CD14-positive monocyte (primary cell): ENCODE measurements at regions not wholly inside any gene's neighbourhood (a gene's known extent, or its start where the extent isn't known, plus 50 kb on each side); places are given as distances from the start of the nearest gene placed in this dataset.

Experiments used
- DNase-seq, 3 donors: peaks; one replicate each; pipeline ENCODE4 v3.0.0-alpha.2; 2011 to 2022
- H2AFZ ChIP-seq: 2 replicates; pipeline ENCODE4 v1.6.0; 2012; ENCODE audit warnings: mild to moderate bottlenecking, low read depth, low read length, inconsistent platforms; ENCODE audit not compliant: insufficient read depth, poor library complexity, severe bottlenecking
- H3K27ac ChIP-seq, 2 donors: 1 replicate in 1 of 2; 2 replicates in 1 of 2; pipeline ENCODE4 v1.5.1; 2012 to 2013; ENCODE audit warnings: low read length in 2 of 2, control low read depth in 1 of 2, inconsistent platforms in 1 of 2, low read depth in 1 of 2, mild to moderate bottlenecking in 1 of 2
- H3K27me3 ChIP-seq, 2 donors: one replicate each; pipeline versions ENCODE4 v1.6.0 to v1.6.1; 2011 to 2013; ENCODE audit warnings: low read length in 2 of 2; ENCODE audit not compliant: control insufficient read depth in 2 of 2, insufficient read depth in 2 of 2
- H3K36me3 ChIP-seq, 2 donors: replicated peaks in 1 of 2; 1 replicate in 1 of 2; 2 replicates in 1 of 2; pipeline versions ENCODE4 v1.5.1 to v1.6.1; 2012 to 2013; ENCODE audit warnings: low read length in 2 of 2, control low read depth in 1 of 2, inconsistent platforms in 1 of 2, mild to moderate bottlenecking in 1 of 2; ENCODE audit not compliant: insufficient read depth in 2 of 2, control insufficient read depth in 1 of 2
- H3K4me1 ChIP-seq, 2 donors: 1 replicate in 1 of 2; 2 replicates in 1 of 2; pipeline versions ENCODE4 v1.5.1 to v1.6.1; 2012 to 2013; ENCODE audit warnings: low read length in 2 of 2, control low read depth in 1 of 2, inconsistent platforms in 1 of 2, mild to moderate bottlenecking in 1 of 2, moderate library complexity in 1 of 2; ENCODE audit not compliant: insufficient read depth in 2 of 2, control insufficient read depth in 1 of 2
- H3K4me2 ChIP-seq: replicated peaks from 2 replicates; pipeline ENCODE3; 2012; ENCODE audit warnings: low read length, moderate library complexity, mild to moderate bottlenecking; ENCODE audit not compliant: poor library complexity, severe bottlenecking; ENCODE audit errors: extremely low read depth
- H3K4me3 ChIP-seq, 3 experiments: fragments of 200-600 bp in 1 of 3; sonication (generic) in 1 of 3; replicated peaks in 1 of 3; 1 replicate in 2 of 3; 2 replicates in 1 of 3; pipeline ENCODE4 v1.5.1; 2011 to 2013; ENCODE audit warnings: low read length in 3 of 3, mild to moderate bottlenecking in 3 of 3, control low read depth in 2 of 3, low read depth in 2 of 3, inconsistent platforms in 1 of 3, moderate library complexity in 1 of 3
- H3K79me2 ChIP-seq: 2 replicates; pipeline ENCODE4 v1.6.0; 2012; ENCODE audit warnings: mild to moderate bottlenecking, control low read depth, inconsistent platforms, low read length, moderate library complexity; ENCODE audit not compliant: insufficient read depth
- H3K9ac ChIP-seq: 2 replicates; pipeline ENCODE4 v1.6.0; 2017; ENCODE audit warnings: low read length, mild to moderate bottlenecking; ENCODE audit not compliant: insufficient read depth, poor library complexity, severe bottlenecking
- H3K9me3 ChIP-seq, 2 donors: replicated peaks in 1 of 2; 1 replicate in 1 of 2; 2 replicates in 1 of 2; pipeline versions ENCODE4 v1.5.1 to v1.6.1; 2012 to 2013; ENCODE audit warnings: low read length in 2 of 2, control low read depth in 1 of 2; ENCODE audit not compliant: control insufficient read depth in 1 of 2, insufficient read depth in 1 of 2
- H4K20me1 ChIP-seq: 2 replicates; pipeline ENCODE4 v1.6.0; 2012; ENCODE audit warnings: mild to moderate bottlenecking, low read length, control low read depth, moderate library complexity; ENCODE audit not compliant: insufficient read depth
- H3K27ac Mint-ChIP-seq, 7 donors: one replicate each; pipeline ENCODE4 v1.8.0; 2020; ENCODE audit warnings: mild to moderate bottlenecking in 7 of 7, mixed read lengths in 7 of 7, moderate library complexity in 6 of 7, inconsistent platforms in 2 of 7
- H3K27me3 Mint-ChIP-seq, 3 donors: one replicate each; pipeline ENCODE4 v1.8.0; 2021 to 2022; ENCODE audit warnings: low read depth in 3 of 3, mild to moderate bottlenecking in 3 of 3, mixed read lengths in 3 of 3, moderate library complexity in 3 of 3, inconsistent platforms in 1 of 3
- H3K36me3 Mint-ChIP-seq, 2 donors: one replicate each; pipeline ENCODE4 v1.8.0; 2020; ENCODE audit warnings: mixed read lengths in 2 of 2, inconsistent platforms in 1 of 2, mild to moderate bottlenecking in 1 of 2
- H3K4me1 Mint-ChIP-seq: one replicate; pipeline ENCODE4 v1.8.0; 2020; ENCODE audit warnings: mild to moderate bottlenecking, mixed read lengths
- H3K4me3 Mint-ChIP-seq, 2 donors: one replicate each; pipeline ENCODE4 v1.8.0; 2020; ENCODE audit warnings: mild to moderate bottlenecking in 2 of 2, mixed read lengths in 2 of 2, moderate library complexity in 1 of 2
- H3K9me3 Mint-ChIP-seq, 7 donors: one replicate each; pipeline ENCODE4 v1.8.0; 2020 to 2022; ENCODE audit warnings: mixed read lengths in 7 of 7, mild to moderate bottlenecking in 6 of 7, moderate library complexity in 6 of 7, inconsistent platforms in 2 of 7
- WGBS: methylation state at CpG from one replicate; pipeline ENCODE4 v1.1.5; 2013; ENCODE audit warnings: missing lambda C conversion rate; ENCODE audit not compliant: insufficient coverage; 5-methylcytosine and 5-hydroxymethylcytosine counted together
- intact Hi-C, 2 donors: fragments of 100-400 bp; cut with micrococcal nuclease; formaldehyde crosslinking; loops; one replicate each; pipeline versions ENCODE4 v1.15.0 to v1.15.1; 2023
- TF ChIP-seq, protein P1 (sequence below): fragments of 200-600 bp; IDR thresholded peaks from one replicate; pipeline ENCODE4 v1.8.0; 2022; ENCODE audit warnings: antibody characterized with exemption, mild to moderate bottlenecking

DNA sequence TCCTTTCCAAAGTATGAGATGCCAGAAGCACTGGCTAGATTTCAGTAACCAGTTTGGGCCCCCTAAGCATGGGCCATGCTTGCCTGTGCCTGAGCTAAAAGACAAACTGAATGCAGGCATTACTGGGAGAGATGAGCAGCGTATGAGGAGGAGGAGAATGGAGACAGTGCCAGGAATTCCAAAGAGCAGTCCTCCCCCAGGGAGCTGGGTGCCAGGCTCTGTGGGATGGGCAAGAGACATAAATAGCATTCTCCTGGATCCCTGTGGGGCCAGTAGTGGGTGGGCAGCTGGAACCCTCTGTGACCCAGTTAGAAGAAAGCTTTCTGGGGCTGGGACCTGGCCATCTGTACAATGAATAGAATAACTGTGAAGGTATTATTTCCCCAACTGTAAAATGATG is 235.6 kb downstream of the KCNA4 start:
- Mint-ChIP-seq H3K36me3 (no peaks in the 10 kb centered on the region), H3K9me3 (peaks cover 0 to 11% (median 5%) of the 10 kb centered on the region in 7 donors), H3K27me3 (no peaks in the 10 kb centered on the region), H3K4me1 (no peaks in the 10 kb centered on the region), H3K4me3 (no peak overlapping the region), H3K27ac (no peak overlapping the region)
- H3K79me2 ChIP-seq: no peaks in the 10 kb centered on the region
- H3K4me3 ChIP-seq: no peak overlapping the region
- intact Hi-C loops: no loop called here
- H3K36me3 ChIP-seq: no peaks in the 10 kb centered on the region
- no peaks in the 10 kb centered on the region for H3K4me1 ChIP-seq
- no peaks in the 10 kb centered on the region for H4K20me1 ChIP-seq
- H3K9ac ChIP-seq: no peak overlapping the region
- 86% methylated on average over 1 of the region's 1 CpG for WGBS
- H3K27ac ChIP-seq: no peak overlapping the region
- TF ChIP-seq, protein P1, sequence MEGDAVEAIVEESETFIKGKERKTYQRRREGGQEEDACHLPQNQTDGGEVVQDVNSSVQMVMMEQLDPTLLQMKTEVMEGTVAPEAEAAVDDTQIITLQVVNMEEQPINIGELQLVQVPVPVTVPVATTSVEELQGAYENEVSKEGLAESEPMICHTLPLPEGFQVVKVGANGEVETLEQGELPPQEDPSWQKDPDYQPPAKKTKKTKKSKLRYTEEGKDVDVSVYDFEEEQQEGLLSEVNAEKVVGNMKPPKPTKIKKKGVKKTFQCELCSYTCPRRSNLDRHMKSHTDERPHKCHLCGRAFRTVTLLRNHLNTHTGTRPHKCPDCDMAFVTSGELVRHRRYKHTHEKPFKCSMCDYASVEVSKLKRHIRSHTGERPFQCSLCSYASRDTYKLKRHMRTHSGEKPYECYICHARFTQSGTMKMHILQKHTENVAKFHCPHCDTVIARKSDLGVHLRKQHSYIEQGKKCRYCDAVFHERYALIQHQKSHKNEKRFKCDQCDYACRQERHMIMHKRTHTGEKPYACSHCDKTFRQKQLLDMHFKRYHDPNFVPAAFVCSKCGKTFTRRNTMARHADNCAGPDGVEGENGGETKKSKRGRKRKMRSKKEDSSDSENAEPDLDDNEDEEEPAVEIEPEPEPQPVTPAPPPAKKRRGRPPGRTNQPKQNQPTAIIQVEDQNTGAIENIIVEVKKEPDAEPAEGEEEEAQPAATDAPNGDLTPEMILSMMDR: no peak
- no peak overlapping the region for H3K4me2 ChIP-seq
- H3K9me3 ChIP-seq: peaks cover 0 to 7% of the 10 kb centered on the region in 2 donors
- H2AFZ ChIP-seq: no peak overlapping the region
- no peak for DNase-seq
- no peaks in the 10 kb centered on the region for H3K27me3 ChIP-seq

DNA sequence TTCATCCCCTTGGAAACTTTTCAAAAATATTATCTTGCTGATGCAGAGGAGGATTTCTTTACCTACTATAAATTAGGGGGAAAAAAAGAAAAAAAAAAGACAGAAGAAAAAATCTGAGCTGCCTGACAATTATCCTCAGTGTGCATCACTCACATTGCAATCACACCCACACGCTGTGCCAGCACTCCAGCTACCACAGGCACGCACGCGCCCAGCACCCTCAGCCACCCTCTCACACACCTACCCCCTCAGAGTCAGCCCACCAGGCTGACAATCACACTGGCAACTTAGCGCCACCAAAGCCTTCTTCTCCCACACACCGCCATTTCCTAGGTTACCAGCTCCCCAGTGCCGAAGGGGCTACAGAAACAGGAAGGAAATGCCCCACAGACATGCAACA is 236.1 kb downstream of the KCNA4 start:
- no peak overlapping the region for H2AFZ ChIP-seq
- 71% methylated on average over 6 of the region's 7 CpGs for whole genome bisulfite sequencing

More for the DNA sequence above, 236.1 kb downstream of the KCNA4 start:
- Histone ChIP-seq H3K27me3 (no peaks in the 10 kb centered on the region), H3K9ac (no peak overlapping the region), H3K36me3 (no peaks in the 10 kb centered on the region), H4K20me1 (no peaks in the 10 kb centered on the region), H3K4me2 (no peak overlapping the region), H3K4me1 (no peaks in the 10 kb centered on the region), H3K27ac (no peak overlapping the region), H3K9me3 (peaks cover 0 to 7% of the 10 kb centered on the region in 2 donors), H3K4me3 (no peak overlapping the region), H3K79me2 (no peaks in the 10 kb centered on the region)
- no peak for DNase-seq
- H3K27me3 Mint-ChIP-seq: no peaks in the 10 kb centered on the region
- H3K9me3 Mint-ChIP-seq: peaks cover 0 to 11% (median 5%) of the 10 kb centered on the region in 7 donors
- TF ChIP-seq, protein P1: no peak
- H3K4me3 Mint-ChIP-seq: no peak overlapping the region
- intact Hi-C loops: no loop called here
- peak overlapping the region in 1 of 7 donors; percentile 42 for H3K27ac Mint-ChIP-seq
- no peaks in the 10 kb centered on the region for H3K4me1 Mint-ChIP-seq
- H3K36me3 Mint-ChIP-seq: no peaks in the 10 kb centered on the region
